HEK293 (cell line): ENCODE measurements at regions not wholly inside any gene's neighbourhood (a gene's known extent, or its start where the extent isn't known, plus 50 kb on each side); places are given as distances from the start of the nearest gene placed in this dataset.

ENCODE experiments used
- ATF2 ChIP-seq: fragments of 450-650 bp; formaldehyde crosslinking; IDR thresholded peaks from 2 replicates; pipeline ENCODE4 v1.5.1; 2016; ENCODE audit warnings: missing biosample characterization, missing genetic modification characterization, low read depth
- CTCF ChIP-seq: fragments of 450-650 bp; formaldehyde crosslinking; IDR thresholded peaks from 2 replicates; pipeline ENCODE4 v1.5.1; 2016; ENCODE audit warnings: missing biosample characterization, missing genetic modification characterization
- INSM2 ChIP-seq: fragments of 450-650 bp; formaldehyde crosslinking; IDR thresholded peaks from 2 replicates; pipeline ENCODE4 v1.5.1; 2016; ENCODE audit warnings: missing biosample characterization, missing genetic modification characterization
- KLF7 ChIP-seq: fragments of 450-650 bp; formaldehyde crosslinking; IDR thresholded peaks from 2 replicates; pipeline ENCODE4 v1.5.1; 2016; ENCODE audit warnings: missing biosample characterization, missing genetic modification characterization, borderline replicate concordance
- PATZ1 ChIP-seq: fragments of 450-650 bp; formaldehyde crosslinking; IDR thresholded peaks from 2 replicates; pipeline ENCODE4 v1.5.1; 2016; ENCODE audit warnings: missing biosample characterization, missing genetic modification characterization
- PRDM1 ChIP-seq: fragments of 450-650 bp; formaldehyde crosslinking; IDR thresholded peaks from 2 replicates; pipeline ENCODE4; 2016; ENCODE audit warnings: missing biosample characterization, missing genetic modification characterization
- SP3 ChIP-seq: fragments of 450-650 bp; formaldehyde crosslinking; IDR thresholded peaks from 2 replicates; pipeline ENCODE4 v1.5.1; 2016; ENCODE audit warnings: missing biosample characterization, missing genetic modification characterization
- YY2 ChIP-seq: fragments of 450-650 bp; formaldehyde crosslinking; IDR thresholded peaks from 2 replicates; pipeline ENCODE4 v1.5.1; 2016; ENCODE audit warnings: missing biosample characterization, missing genetic modification characterization
- ZBTB26 ChIP-seq: fragments of 450-650 bp; formaldehyde crosslinking; optimal IDR thresholded peaks from 2 replicates; pipeline ENCODE3; 2016; ENCODE audit warnings: missing biosample characterization, mild to moderate bottlenecking, missing genetic modification characterization
- ZNF121 ChIP-seq: fragments of 450-650 bp; formaldehyde crosslinking; IDR thresholded peaks from 2 replicates; pipeline ENCODE4 v1.5.1; 2016; ENCODE audit warnings: missing biosample characterization, missing genetic modification characterization
- ZNF148 ChIP-seq: fragments of 450-650 bp; formaldehyde crosslinking; IDR thresholded peaks from 2 replicates; pipeline ENCODE4 v1.5.0; 2017; ENCODE audit warnings: missing biosample characterization, missing genetic modification characterization, borderline replicate concordance
- ZNF488 ChIP-seq: fragments of 450-650 bp; formaldehyde crosslinking; IDR thresholded peaks from 2 replicates; pipeline ENCODE4 v1.5.1; 2016; ENCODE audit warnings: missing biosample characterization, missing genetic modification characterization
- ZNF639 ChIP-seq: fragments of 450-650 bp; formaldehyde crosslinking; IDR thresholded peaks from 2 replicates; pipeline ENCODE4 v1.5.1; 2016; ENCODE audit warnings: missing biosample characterization, missing genetic modification characterization
- ZNF792 ChIP-seq: fragments of 450-650 bp; formaldehyde crosslinking; IDR thresholded peaks from 2 replicates; pipeline ENCODE4 v1.5.1; 2016; ENCODE audit warnings: missing biosample characterization, missing genetic modification characterization

- TF ChIP-seq CTCF (no peak), ZBTB26 (tag by site-specific recombination) (no peak), INSM2 (tag by site-specific recombination) (peak; percentile 52; the same call in 1 of the 2 replicates), ZNF792 (no peak), PATZ1 (tag by site-specific recombination) (no peak), PRDM1 (no peak), ATF2 (tag by site-specific recombination) (no peak), ZNF639 (tag by site-specific recombination) (no peak), KLF7 (tag by site-specific recombination) (no peak), YY2 (tag by site-specific recombination) (no peak), ZNF148 (tag by site-specific recombination) (no peak), SP3 (tag by site-specific recombination) (no peak), ZNF121 (no peak), ZNF488 (tag by site-specific recombination) (no peak)
Observed at GRCh38 chr2:138177693-138178092, 213.4 kb downstream of the HNMT start.
